GM23248 (cell line): ENCODE measurements at regions not wholly inside any gene's neighbourhood (a gene's known extent, or its start where the extent isn't known, plus 50 kb on each side); places are given as distances from the start of the nearest gene placed in this dataset.

Experiments
- DNase-seq: peaks from one replicate; pipeline ENCODE4 v3.0.0-alpha.2; 2015
- H2AFZ ChIP-seq: fragments of 200-600 bp; sonication (generic); 2 replicates; pipeline ENCODE4 v1.6.1; 2016; ENCODE audit warnings: antibody characterized with exemption
- H3F3A ChIP-seq: fragments of 200-600 bp; sonication (generic); 2 replicates; pipeline ENCODE4 v1.6.1; 2016; ENCODE audit warnings: mild to moderate bottlenecking, antibody characterized with exemption, mixed run types; ENCODE audit not compliant: insufficient read depth
- H3K27ac ChIP-seq: fragments of 200-600 bp; sonication (generic); 2 replicates; pipeline ENCODE4 v1.5.1; 2016; ENCODE audit warnings: mild to moderate bottlenecking
- H3K27me3 ChIP-seq: fragments of 200-600 bp; sonication (generic); replicated peaks from 2 replicates; pipeline ENCODE4 v1.6.1; 2016; ENCODE audit warnings: mild to moderate bottlenecking; ENCODE audit not compliant: insufficient read depth
- H3K36me3 ChIP-seq: fragments of 200-600 bp; sonication (generic); 2 replicates; pipeline ENCODE4 v1.6.1; 2016; ENCODE audit warnings: low read depth, mild to moderate bottlenecking
- H3K4me1 ChIP-seq: fragments of 200-600 bp; sonication (generic); 2 replicates; pipeline ENCODE4 v1.6.1; 2016; ENCODE audit warnings: mild to moderate bottlenecking; ENCODE audit not compliant: insufficient read depth
- H3K4me2 ChIP-seq: fragments of 200-600 bp; sonication (generic); one replicate; pipeline ENCODE4 v1.6.1; 2016; ENCODE audit warnings: mild to moderate bottlenecking; ENCODE audit not compliant: unreplicated experiment
- H3K4me3 ChIP-seq: fragments of 200-600 bp; sonication (generic); 2 replicates; pipeline ENCODE4 v1.5.1; 2016; ENCODE audit warnings: mild to moderate bottlenecking
- H3K79me2 ChIP-seq: fragments of 200-600 bp; sonication (generic); 2 replicates; pipeline ENCODE4 v1.6.1; 2016; ENCODE audit warnings: mild to moderate bottlenecking; ENCODE audit not compliant: insufficient read depth
- H3K9ac ChIP-seq: fragments of 200-600 bp; sonication (generic); 2 replicates; pipeline ENCODE4 v1.6.1; 2016; ENCODE audit warnings: mild to moderate bottlenecking
- H3K9me2 ChIP-seq: fragments of 200-600 bp; sonication (generic); 2 replicates; pipeline ENCODE4 v1.6.1; 2016; ENCODE audit warnings: mixed run types, mild to moderate bottlenecking, moderate library complexity; ENCODE audit not compliant: insufficient read depth
- H3K9me3 ChIP-seq: fragments of 200-600 bp; sonication (generic); one replicate; pipeline ENCODE4 v1.6.1; 2017; ENCODE audit warnings: low read depth
- H4K20me1 ChIP-seq: fragments of 200-600 bp; sonication (generic); 2 replicates; pipeline ENCODE4 v1.6.0; 2016; ENCODE audit not compliant: insufficient read depth
- EZH2 ChIP-seq: fragments of 200-600 bp; sonication (generic); IDR thresholded peaks from 2 replicates; pipeline ENCODE4 v1.6.1; 2018; ENCODE audit warnings: antibody characterized with exemption, mild to moderate bottlenecking; ENCODE audit not compliant: insufficient read depth, poor library complexity, severe bottlenecking
- EZH2phosphoT487 ChIP-seq: fragments of 200-600 bp; sonication (generic); IDR thresholded peaks from 2 replicates; pipeline ENCODE4 v1.6.1; 2018; ENCODE audit warnings: antibody characterized with exemption, moderate library complexity, mild to moderate bottlenecking, low read depth; ENCODE audit not compliant: insufficient read depth
- WGBS, 2 experiments: methylation state at CpG; one replicate each; pipeline ENCODE4 v1.1.6; 2015 to 2017; ENCODE audit warnings: low lambda C conversion rate in 2 of 2, low coverage in 1 of 2; ENCODE audit errors: missing lambda C conversion rate in 2 of 2; 5-methylcytosine and 5-hydroxymethylcytosine counted together
- in situ Hi-C: fragments of 300-500 bp; cut with MboI; formaldehyde crosslinking; loops from 2 replicates; pipeline ENCODE4 v1.15.0; 2020

DNA sequence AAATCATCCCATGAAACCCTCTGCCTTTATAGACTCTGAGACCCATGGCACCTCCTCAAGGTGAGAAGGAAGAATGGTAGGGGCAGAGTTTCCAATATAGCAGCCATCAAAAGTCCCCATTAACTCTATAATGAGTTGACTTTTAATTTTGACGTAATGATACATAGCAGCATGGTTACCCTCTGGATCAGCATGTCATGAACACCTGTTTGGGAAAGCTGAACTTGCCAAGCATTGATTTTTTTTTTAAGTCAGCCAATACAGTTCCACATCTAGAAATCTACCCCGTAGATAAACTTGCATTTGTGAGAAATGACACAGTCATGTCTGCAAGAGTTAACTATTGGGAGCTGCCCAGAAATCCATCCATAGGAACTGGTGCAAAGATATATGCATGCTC is 191.8 kb downstream of the TMEM114 start:
- in situ Hi-C loops, result no loop called here
- Histone ChIP-seq H3K4me3 (no peak overlapping the region), H2AFZ (no peak overlapping the region), H4K20me1 (no peaks in the 10 kb centered on the region), H3K9ac (no peak overlapping the region), H3K27ac (no peak overlapping the region), H3K4me2 (no peak overlapping the region), H3K27me3 (no peaks in the 10 kb centered on the region), H3K9me3 (no peaks in the 10 kb centered on the region), H3K9me2 (no peaks in the 10 kb centered on the region), H3K4me1 (no peaks in the 10 kb centered on the region), H3F3A (no peaks in the 10 kb centered on the region), H3K79me2 (no peaks in the 10 kb centered on the region), H3K36me3 (no peaks in the 10 kb centered on the region)
- 7 to 18% methylated on average over 2 of the region's 2 CpGs for WGBS, 2 experiments
- TF ChIP-seq EZH2, result no peak
- no peak for TF ChIP-seq EZH2phosphoT487
- DNase-seq, result no peak

DNA sequence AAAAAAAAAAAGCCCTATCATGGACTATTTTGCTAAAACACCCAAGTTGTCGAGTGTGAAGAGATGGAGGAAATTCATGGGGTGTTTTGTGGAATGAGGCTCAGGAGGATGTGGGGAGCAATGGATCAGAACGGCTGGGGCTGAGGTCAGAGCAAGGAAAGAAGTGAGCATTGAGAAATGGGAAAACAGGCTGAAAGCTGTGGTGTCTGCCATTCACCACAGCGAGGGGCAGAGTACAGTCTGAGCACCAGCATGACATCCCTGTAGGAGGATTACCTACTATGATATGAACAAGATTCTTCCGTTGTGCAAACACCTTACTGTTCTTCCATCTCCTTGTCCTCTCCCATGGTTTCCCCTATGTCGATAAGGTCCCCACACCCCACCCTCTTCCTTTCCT is 193.1 kb downstream of the TMEM114 start:
- in situ Hi-C loops, result no loop called here
- Histone ChIP-seq H3K36me3 (no peaks in the 10 kb centered on the region), H3K9me3 (no peaks in the 10 kb centered on the region), H3K4me1 (no peaks in the 10 kb centered on the region), H2AFZ (no peak overlapping the region), H3K4me2 (no peak overlapping the region), H3K79me2 (no peaks in the 10 kb centered on the region), H3K9ac (no peak overlapping the region), H3K27ac (no peak overlapping the region), H3K9me2 (no peaks in the 10 kb centered on the region), H3K27me3 (no peaks in the 10 kb centered on the region), H4K20me1 (no peaks in the 10 kb centered on the region), H3F3A (no peaks in the 10 kb centered on the region), H3K4me3 (no peak overlapping the region)
- WGBS, 2 experiments, result 9% methylated on average over 5 of the region's 5 CpGs
- no peak for DNase-seq
- TF ChIP-seq EZH2phosphoT487 (no peak), EZH2 (no peak)

DNA sequence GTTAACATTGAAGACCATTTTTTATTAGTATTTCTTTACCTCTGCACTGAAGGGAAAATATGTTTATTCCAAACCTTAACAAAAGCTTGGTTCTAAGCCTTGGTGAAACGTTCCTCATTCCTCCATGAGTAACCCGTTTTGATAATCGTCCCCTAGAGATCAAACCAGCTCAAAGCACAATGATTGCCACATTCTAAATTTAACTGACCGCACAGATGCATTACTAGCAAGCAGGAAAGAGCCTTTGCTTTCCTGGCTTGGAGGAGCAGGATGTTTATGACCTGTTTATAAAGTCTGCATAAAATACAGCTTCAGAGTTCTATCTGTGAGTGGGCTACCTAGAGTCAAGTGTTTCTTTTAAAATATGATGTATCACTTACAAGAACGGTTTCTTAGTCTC is 193.8 kb downstream of the TMEM114 start:
- no peaks in the 10 kb centered on the region for H3K9me2 ChIP-seq
- H3K4me1 ChIP-seq, result no peaks in the 10 kb centered on the region
- in situ Hi-C loops, result no loop called here
- no peak for DNase-seq
- no peaks in the 10 kb centered on the region for H3K36me3 ChIP-seq
- H3K27ac ChIP-seq, result no peak overlapping the region
- TF ChIP-seq EZH2phosphoT487 (no peak), EZH2 (no peak)
- no peak overlapping the region for H2AFZ ChIP-seq
- H3K27me3 ChIP-seq, result no peaks in the 10 kb centered on the region
- no peaks in the 10 kb centered on the region for H4K20me1 ChIP-seq
- H3K79me2 ChIP-seq, result no peaks in the 10 kb centered on the region
- no peak overlapping the region for H3K4me3 ChIP-seq
- H3F3A ChIP-seq, result no peaks in the 10 kb centered on the region
- no peaks in the 10 kb centered on the region for H3K9me3 ChIP-seq
- H3K9ac ChIP-seq, result no peak overlapping the region
- H3K4me2 ChIP-seq, result no peak overlapping the region
- 9 to 13% methylated on average over 5 of the region's 5 CpGs for WGBS, 2 experiments

DNA sequence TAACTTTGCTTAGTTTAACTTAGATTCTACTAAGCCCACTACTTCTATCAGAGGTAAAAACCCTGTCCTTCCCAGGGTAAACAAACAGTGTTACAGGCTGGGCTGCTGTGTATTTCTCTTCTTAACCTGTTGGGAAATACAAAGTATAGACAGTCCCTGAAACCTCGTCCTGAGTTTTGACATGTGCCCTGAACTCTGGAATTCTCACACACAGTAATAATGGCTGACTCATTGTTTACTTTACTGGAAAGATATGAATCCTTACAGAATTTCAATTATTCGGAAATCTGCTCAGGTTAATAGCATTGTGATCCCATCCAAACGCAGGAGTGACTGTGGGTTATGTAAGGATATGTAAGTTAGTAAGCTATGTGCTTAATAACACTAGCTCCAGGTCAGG is 199.1 kb downstream of the TMEM114 start:
- Histone ChIP-seq H3K4me3 (no peak overlapping the region), H3K4me1 (no peaks in the 10 kb centered on the region), H4K20me1 (no peaks in the 10 kb centered on the region), H3F3A (no peaks in the 10 kb centered on the region), H3K79me2 (no peaks in the 10 kb centered on the region), H3K27me3 (no peaks in the 10 kb centered on the region), H3K9me3 (no peaks in the 10 kb centered on the region), H3K27ac (no peak overlapping the region), H3K4me2 (no peak overlapping the region), H2AFZ (no peak overlapping the region), H3K9ac (no peak overlapping the region), H3K9me2 (no peaks in the 10 kb centered on the region), H3K36me3 (no peaks in the 10 kb centered on the region)
- TF ChIP-seq EZH2, result no peak
- no peak for TF ChIP-seq EZH2phosphoT487
- in situ Hi-C loops, result no loop called here
- no peak for DNase-seq
- 12 to 16% methylated on average over 3 of the region's 3 CpGs for WGBS, 2 experiments

DNA sequence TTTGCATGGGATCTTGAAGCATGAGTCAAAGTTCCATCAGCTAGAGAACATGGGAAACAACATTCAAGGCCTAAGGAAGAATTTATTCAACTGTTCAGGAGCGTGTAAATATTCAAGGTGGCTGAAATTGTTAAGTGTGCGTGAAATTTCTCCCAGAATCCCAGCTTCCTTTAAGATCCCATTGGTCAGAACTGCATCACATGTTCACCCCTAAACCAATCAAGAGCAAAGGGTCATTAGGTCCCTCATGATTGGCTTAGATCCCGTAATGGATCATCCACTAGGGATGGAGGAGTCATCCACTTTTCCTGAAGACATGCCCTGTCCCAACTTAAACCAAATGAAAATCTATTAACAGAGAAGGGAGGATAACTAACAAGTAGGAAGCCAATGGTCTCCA is 201.6 kb downstream of the TMEM114 start:
- H3K4me3 ChIP-seq, result no peak overlapping the region
- H3K4me2 ChIP-seq, result no peak overlapping the region
- H3K27me3 ChIP-seq, result no peaks in the 10 kb centered on the region
- no peaks in the 10 kb centered on the region for H3K79me2 ChIP-seq
- H3F3A ChIP-seq, result no peaks in the 10 kb centered on the region
- H3K4me1 ChIP-seq, result no peaks in the 10 kb centered on the region
- H4K20me1 ChIP-seq, result no peaks in the 10 kb centered on the region
- no peaks in the 10 kb centered on the region for H3K36me3 ChIP-seq
- DNase-seq, result no peak
- 16 to 19% methylated on average over 3 of the region's 3 CpGs for WGBS, 2 experiments
- TF ChIP-seq EZH2, result no peak
- no peak for TF ChIP-seq EZH2phosphoT487
- H2AFZ ChIP-seq, result no peak overlapping the region
- H3K9ac ChIP-seq, result no peak overlapping the region
- in situ Hi-C loops, result no loop called here
- no peak overlapping the region for H3K27ac ChIP-seq
- no peaks in the 10 kb centered on the region for H3K9me3 ChIP-seq
- no peaks in the 10 kb centered on the region for H3K9me2 ChIP-seq
